HG03439 (cell line): ENCODE measurements at regions not wholly inside any gene's neighbourhood (a gene's known extent, or its start where the extent isn't known, plus 50 kb on each side); places are given as distances from the start of the nearest gene placed in this dataset.
"Not testable (repeated sequence)": the region's sequence is repeated elsewhere in the genome, so short reads cannot be mapped to it uniquely, and the experiment has no call there.

ENCODE experiments used
- ATAC-seq: cut with Tn5 transposase; IDR thresholded peaks from one replicate; pipeline ENCODE4 v1.9.1; 2021; ENCODE audit warnings: mild to moderate bottlenecking, moderate library complexity; ENCODE audit not compliant: unreplicated experiment

DNA sequence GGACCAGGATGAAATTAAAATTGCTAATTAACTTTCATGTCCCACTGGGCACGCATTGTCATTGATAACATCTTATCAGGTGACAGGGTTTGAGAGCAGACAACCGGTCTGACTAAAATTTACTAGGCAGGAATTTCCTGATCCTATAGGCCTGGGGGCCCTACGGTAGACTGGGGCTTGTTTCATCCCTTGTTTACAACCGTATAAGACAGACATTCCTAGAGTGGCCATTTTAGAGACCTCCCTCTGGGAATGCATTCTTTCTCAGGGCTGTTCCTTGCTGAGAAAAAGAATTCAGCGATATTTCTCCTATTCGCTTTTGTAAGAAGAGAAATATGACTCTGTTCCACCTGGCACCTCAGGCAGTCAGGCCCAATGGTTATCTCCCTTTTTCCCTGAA, 1737.8 kb upstream of the ACO1 start:
- not testable (repeated sequence) for ATAC-seq

GRCh38 chr9:30661925-30662324, 1722.5 kb upstream of the ACO1 start:
- no peak for ATAC-seq

DNA sequence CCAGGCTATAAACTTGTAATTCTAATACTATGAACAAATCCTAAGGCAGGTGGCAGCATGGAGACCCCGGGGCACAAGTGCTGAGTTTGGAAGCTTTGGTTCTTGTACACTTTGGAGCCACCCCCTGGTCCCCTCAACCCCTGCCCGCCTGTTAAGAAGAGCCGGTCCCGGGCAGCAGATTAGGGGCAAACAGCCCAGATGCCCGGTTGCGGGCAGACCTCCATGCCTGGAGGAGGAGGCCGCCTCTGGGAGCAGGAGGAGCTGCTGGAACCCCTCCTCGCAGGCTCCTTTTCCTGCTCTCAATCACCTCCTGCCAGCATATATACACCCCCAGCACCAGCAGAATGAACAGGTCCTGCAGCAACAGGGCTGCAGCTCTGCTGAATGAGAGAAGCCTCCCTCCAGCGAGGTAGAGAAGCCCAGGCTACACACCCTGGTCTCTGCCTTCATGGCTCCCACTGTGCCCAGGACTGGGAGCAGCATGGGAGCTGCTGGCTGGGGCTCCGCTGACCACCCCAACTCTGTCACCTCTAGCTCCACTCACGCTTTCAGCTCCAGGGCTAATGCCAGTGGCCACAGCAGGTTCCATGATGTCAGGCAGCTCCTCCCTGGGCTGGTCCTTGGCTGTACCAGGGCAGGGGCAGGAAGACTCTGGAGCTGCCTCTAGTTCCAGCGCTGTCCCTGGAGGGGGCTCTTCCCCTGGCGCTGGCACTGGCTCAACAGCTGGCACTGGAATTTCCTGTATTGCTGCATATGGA, 1713.5 kb upstream of the ACO1 start:
- ATAC-seq = no peak

- no peak for ATAC-seq
These were observed 1711.3 kb upstream of the ACO1 start for GRCh38 chr9:30673132-30673531.

- no peak for ATAC-seq
These were observed 1707.8 kb upstream of the ACO1 start for GRCh38 chr9:30676651-30677050.

DNA sequence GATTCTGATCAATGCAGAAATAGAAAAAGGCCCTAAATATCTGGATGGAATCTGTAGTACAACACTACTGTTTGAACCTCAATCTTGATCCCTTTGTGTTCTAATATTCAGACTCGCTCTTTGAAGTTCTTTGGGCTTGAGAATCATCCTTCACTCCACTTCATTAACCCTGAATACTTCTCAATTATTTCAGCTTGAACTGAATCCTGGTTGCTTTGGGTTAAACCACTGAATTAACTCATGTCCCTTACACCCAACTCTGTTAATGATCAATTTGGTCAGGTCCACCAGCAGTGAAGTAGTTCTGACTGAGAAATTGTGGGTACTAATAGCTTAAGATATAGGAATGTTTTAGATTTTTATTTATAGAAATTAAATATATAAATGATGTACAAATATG, 1707.2 kb upstream of the ACO1 start:
- ATAC-seq = no peak

- ATAC-seq = no peak
These were observed 1695.6 kb upstream of the ACO1 start for GRCh38 chr9:30688801-30689200.

DNA sequence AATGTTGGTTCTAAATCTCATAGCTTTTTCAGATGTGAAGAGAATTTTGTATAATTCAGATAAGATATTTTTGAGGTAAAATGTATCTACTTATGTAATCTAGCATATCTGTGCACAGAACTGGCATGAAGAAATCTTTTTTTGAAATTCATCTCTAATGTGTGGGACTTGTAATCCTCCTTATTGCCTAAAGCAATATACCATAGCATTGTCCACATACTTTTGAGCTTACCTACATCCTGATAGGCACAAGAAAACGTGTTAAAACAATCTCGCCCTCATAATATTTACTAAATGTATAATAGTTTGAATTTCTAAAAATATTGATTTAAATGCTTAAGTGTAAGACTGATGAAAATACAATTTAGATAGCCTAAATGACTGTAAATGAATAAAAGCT, 1686.5 kb upstream of the ACO1 start:
- ATAC-seq = no peak

GRCh38 chr9:30711591-30711990, 1672.9 kb upstream of the ACO1 start:
- no peak for ATAC-seq

DNA sequence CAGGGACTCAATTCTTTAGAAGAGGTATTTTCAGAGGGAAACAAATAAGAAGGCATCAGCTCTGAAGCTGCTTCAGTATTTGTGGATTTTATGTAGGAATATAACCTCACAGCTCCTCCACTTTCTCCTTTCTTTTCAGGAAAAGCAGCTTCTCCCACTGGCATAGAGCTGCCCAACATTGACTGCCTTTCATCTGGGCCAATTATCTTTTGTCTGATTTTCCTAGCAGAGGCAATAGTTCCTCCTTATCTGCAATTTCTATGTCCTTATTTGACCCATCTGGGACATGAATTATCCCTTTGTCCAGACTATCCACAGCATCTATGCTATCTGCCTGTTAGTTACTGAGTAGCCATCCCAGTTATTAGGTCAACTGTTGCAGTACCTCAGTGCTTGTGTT, 1671.2 kb upstream of the ACO1 start:
- no peak for ATAC-seq

- no peak for ATAC-seq
These were observed 1670.1 kb upstream of the ACO1 start for GRCh38 chr9:30714389-30714788.

DNA sequence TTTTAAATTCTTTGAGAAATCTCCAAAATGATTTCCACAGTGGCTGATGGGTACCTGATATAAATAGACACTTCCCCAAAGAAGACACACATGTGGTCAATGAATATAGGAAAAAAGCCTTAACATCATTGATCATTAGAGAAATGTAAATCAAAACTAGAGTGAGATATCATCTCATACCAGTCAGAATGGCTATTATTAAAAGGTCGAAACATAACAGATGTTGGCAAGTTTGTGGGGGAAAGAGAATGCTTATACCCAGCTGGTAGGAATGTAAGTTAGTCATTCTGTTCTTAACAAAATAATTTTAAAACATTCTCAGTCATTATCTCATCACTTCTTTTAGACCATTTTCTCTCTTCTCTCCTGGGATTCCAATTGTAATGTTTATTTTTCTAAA, 1666.0 kb upstream of the ACO1 start:
- ATAC-seq = no peak

GRCh38 chr9:30722065-30722464, 1662.4 kb upstream of the ACO1 start:
- no peak for ATAC-seq

GRCh38 chr9:30723656-30724055, 1660.8 kb upstream of the ACO1 start:
- ATAC-seq = no peak

DNA sequence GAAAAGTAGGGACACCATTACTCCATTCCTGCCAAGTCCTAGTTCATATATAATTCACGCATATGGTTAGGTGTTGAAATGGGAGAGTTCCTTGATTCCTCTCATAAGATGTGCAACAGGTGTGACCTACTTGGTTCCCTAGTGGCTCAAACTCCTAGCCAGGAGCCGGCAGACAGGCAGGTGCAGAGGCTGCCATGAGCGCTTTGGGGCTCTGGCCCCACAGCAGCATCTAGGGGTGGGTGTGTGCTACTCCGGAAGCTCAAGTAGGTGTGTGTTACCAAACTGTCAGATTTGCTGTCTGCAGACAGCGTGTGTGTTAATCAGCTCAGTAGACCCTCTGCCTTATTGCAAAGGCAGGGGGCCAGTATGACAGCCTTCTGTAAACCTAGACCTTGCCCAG, 1652.4 kb upstream of the ACO1 start:
- ATAC-seq = no peak

GRCh38 chr9:30744871-30745270, 1639.6 kb upstream of the ACO1 start:
- ATAC-seq = no peak

DNA sequence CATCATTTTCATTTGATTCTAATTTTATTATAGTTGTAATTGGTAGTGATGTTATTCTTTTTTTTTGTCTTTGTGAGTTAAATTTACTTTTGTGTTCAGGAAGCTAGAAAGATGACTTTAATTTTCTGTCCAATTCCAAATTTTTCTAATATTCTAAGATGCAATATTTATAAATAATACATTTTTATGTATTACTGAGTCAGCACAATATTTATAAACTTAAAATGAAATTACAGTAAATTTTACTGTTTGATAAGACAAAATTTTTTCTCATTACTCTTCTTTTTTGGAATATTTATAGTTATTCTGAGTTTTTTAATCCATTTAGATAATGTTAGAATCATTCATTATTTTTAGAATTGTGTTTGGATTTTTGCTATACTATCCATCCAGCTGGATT, 1637.9 kb upstream of the ACO1 start:
- ATAC-seq = no peak

DNA sequence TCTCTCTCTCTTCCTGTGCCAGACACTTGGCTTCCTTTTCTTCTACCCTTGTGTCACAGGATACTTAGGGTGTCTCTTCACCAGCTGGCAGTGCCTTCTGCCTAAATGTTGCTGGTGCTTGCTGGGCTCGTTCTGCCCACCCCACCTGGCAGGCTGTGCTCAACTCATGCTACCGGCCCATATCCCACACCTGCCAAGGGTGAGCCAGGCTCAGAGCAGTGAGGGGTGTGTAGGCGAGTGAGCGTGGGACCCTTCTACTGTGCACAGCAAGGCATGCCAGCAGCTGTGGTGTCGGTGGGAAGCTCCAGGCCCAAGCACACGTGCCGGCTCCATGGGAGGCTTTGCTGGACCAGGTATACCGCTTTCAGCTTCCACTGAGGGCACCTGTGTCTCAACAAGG, 1626.7 kb upstream of the ACO1 start:
- ATAC-seq = no peak

GRCh38 chr9:30758726-30759446, 1625.6 kb upstream of the ACO1 start:
- ATAC-seq = no peak

- no peak for ATAC-seq
These were observed 1619.1 kb upstream of the ACO1 start for GRCh38 chr9:30765318-30765717.

DNA sequence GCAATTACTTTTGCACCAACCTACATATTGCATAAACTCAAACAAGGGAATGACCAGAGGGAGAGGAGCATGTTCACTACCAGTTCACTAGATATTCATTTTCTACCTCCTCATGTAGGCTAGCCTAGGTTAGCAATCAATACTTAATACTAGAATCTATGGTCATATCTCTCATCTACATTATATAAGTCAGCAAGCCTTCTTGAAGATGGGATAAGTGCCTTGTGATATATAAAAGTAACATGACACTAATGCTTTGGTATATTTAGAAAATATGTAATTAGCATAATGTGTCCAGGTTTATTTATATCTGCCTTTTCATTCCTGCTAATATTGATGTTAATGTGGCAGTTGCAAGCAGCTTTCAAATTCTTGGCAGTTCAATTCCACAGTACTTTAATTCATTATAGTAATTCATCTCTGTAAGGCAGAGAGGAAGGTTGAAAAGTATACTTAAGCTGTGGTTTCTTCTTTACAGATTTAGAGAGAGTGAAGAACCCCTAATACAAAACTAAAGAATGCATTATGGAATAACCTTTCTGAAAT, 1613.2 kb upstream of the ACO1 start:
- ATAC-seq = no peak

GRCh38 chr9:30771760-30772159, 1612.7 kb upstream of the ACO1 start:
- ATAC-seq = no peak
